Psoas muscle (tissue), 7 donors: ENCODE measurements at regions not wholly inside any gene's neighbourhood (a gene's known extent, or its start where the extent isn't known, plus 50 kb on each side); places are given as distances from the start of the nearest gene placed in this dataset.

ENCODE experiments used
- ATAC-seq, 4 donors: fragments of 200-7000 bp; cut with Tn5 transposase; one replicate each; pipeline ENCODE4 v1.9.1; 2020; ENCODE audit warnings: moderate library complexity in 3 of 4, mild to moderate bottlenecking in 2 of 4
- DNase-seq, 2 donors: peaks; one replicate each; pipeline ENCODE4 v3.0.0-alpha.2; 2020
- H3K27ac ChIP-seq: fragments of 200-600 bp; one replicate; pipeline ENCODE4 v1.8.0; 2022
- H3K27me3 ChIP-seq, 3 donors: fragments of 200-600 bp in 1 of 3; one replicate each; pipeline versions ENCODE4 v1.6.1 to v1.8.0; 2013 to 2022; ENCODE audit warnings: low read length in 2 of 3, mild to moderate bottlenecking in 2 of 3, moderate library complexity in 1 of 3; ENCODE audit not compliant: insufficient read depth in 3 of 3
- H3K36me3 ChIP-seq, 2 donors: fragments of 200-600 bp in 1 of 2; one replicate each; pipeline versions ENCODE4 v1.6.1 to v1.8.0; 2013 to 2022; ENCODE audit warnings: low read depth in 1 of 2, mild to moderate bottlenecking in 1 of 2, moderate library complexity in 1 of 2; ENCODE audit not compliant: insufficient read depth in 1 of 2
- H3K4me1 ChIP-seq: fragments of 200-600 bp; one replicate; pipeline ENCODE4 v1.8.0; 2022
- H3K4me3 ChIP-seq: fragments of 200-600 bp; one replicate; pipeline ENCODE4 v1.8.0; 2022; ENCODE audit warnings: mild to moderate bottlenecking
- H3K9me3 ChIP-seq: fragments of 200-600 bp; one replicate; pipeline ENCODE4 v1.8.0; 2022
- WGBS, 3 donors: extraction: QIAGEN DNeasy Blood & Tissue Kit; methylation state at CpG; one replicate each; pipeline versions ENCODE4 v1.1.6 to v1.1.7; 2013; 5-methylcytosine and 5-hydroxymethylcytosine counted together
- intact Hi-C, 2 donors: fragments of 100-400 bp; cut with DNase I; formaldehyde crosslinking; loops; one replicate each; pipeline versions ENCODE4 v1.11.0 to v1.14.2; 2022
- TF ChIP-seq, protein P1 (sequence below): fragments of 200-600 bp; IDR thresholded peaks from one replicate; pipeline ENCODE4 v1.8.0; 2022; ENCODE audit warnings: antibody characterized with exemption
- donor health status: healthy with polysubstance abuse.
- donor health status: DM: no; HTN: no; CAD: no; lungs with moderate emphysema.
- donor health status: Bipolar disorder and iron deficiency.
- donor health status: healthy.
- donor health status: DM: yes; HTN: yes; CAD: no.
- donor health status: DM: no; HTN: no; CAD: no.
- donor health status: DM: yes; HTN: yes; CAD: no.

GRCh38 chr12:100733817-100734593, 60.6 kb upstream of the ANO4 start:
- intact Hi-C loops = loop anchor here in 1 of 2 donors (10.0 kb wide), 1 partner anchor 379 kb away; the partner anchor contains the start of gene SLC17A8
- H3K4me1 ChIP-seq = no peaks in the 10 kb centered on the region
- H3K4me3 ChIP-seq = no peak overlapping the region
- 44 to 68% (median 47%) methylated on average over 5 of the region's 5 CpGs for WGBS, 3 donors
- peaks cover 0 to 5% (median 0%) of the 10 kb centered on the region in 3 donors for H3K27me3 ChIP-seq
- H3K9me3 ChIP-seq = no peaks in the 10 kb centered on the region
- TF ChIP-seq, protein P1, sequence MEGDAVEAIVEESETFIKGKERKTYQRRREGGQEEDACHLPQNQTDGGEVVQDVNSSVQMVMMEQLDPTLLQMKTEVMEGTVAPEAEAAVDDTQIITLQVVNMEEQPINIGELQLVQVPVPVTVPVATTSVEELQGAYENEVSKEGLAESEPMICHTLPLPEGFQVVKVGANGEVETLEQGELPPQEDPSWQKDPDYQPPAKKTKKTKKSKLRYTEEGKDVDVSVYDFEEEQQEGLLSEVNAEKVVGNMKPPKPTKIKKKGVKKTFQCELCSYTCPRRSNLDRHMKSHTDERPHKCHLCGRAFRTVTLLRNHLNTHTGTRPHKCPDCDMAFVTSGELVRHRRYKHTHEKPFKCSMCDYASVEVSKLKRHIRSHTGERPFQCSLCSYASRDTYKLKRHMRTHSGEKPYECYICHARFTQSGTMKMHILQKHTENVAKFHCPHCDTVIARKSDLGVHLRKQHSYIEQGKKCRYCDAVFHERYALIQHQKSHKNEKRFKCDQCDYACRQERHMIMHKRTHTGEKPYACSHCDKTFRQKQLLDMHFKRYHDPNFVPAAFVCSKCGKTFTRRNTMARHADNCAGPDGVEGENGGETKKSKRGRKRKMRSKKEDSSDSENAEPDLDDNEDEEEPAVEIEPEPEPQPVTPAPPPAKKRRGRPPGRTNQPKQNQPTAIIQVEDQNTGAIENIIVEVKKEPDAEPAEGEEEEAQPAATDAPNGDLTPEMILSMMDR = no peak
- ATAC-seq (no peak), DNase-seq (no peak)
- no peaks in the 10 kb centered on the region for H3K36me3 ChIP-seq
- no peak overlapping the region for H3K27ac ChIP-seq

- no peak overlapping the region for H3K27ac ChIP-seq
- DNase-seq (no peak), ATAC-seq (no peak)
- H3K27me3 ChIP-seq = peaks cover 0 to 5% (median 0%) of the 10 kb centered on the region in 3 donors
- H3K9me3 ChIP-seq = no peaks in the 10 kb centered on the region
- no peaks in the 10 kb centered on the region for H3K4me1 ChIP-seq
- intact Hi-C loops = loop anchor here (5.0 to 10.0 kb wide), 3 partner anchors 382 to 505 kb away; partner anchors contain the start of gene SLC17A8 (in 1 of the 2)
- no peak overlapping the region for H3K4me3 ChIP-seq
- TF ChIP-seq, protein P1 = no peak
- 76 to 86% (median 80%) methylated on average over 2 of the region's 2 CpGs for WGBS, 3 donors
- H3K36me3 ChIP-seq = no peaks in the 10 kb centered on the region
Observed at GRCh38 chr12:100737168-100737567, 57.4 kb upstream of the ANO4 start.

- 42 to 43% (median 42%) methylated on average over 2 of the region's 2 CpGs for WGBS, 3 donors
- Histone ChIP-seq H3K4me3 (no peak overlapping the region), H3K27me3 (peaks cover 0 to 5% (median 0%) of the 10 kb centered on the region in 3 donors), H3K4me1 (no peaks in the 10 kb centered on the region), H3K9me3 (no peaks in the 10 kb centered on the region), H3K27ac (no peak overlapping the region), H3K36me3 (no peaks in the 10 kb centered on the region)
- TF ChIP-seq, protein P1 = no peak
- intact Hi-C loops = loop anchor here (5.0 to 10.0 kb wide), 3 partner anchors 383 to 506 kb away; partner anchors contain the start of gene SLC17A8 (in 1 of the 2)
- DNase-seq (no peak), ATAC-seq (no peak)
Observed at GRCh38 chr12:100738086-100738485, 56.5 kb upstream of the ANO4 start.

DNA sequence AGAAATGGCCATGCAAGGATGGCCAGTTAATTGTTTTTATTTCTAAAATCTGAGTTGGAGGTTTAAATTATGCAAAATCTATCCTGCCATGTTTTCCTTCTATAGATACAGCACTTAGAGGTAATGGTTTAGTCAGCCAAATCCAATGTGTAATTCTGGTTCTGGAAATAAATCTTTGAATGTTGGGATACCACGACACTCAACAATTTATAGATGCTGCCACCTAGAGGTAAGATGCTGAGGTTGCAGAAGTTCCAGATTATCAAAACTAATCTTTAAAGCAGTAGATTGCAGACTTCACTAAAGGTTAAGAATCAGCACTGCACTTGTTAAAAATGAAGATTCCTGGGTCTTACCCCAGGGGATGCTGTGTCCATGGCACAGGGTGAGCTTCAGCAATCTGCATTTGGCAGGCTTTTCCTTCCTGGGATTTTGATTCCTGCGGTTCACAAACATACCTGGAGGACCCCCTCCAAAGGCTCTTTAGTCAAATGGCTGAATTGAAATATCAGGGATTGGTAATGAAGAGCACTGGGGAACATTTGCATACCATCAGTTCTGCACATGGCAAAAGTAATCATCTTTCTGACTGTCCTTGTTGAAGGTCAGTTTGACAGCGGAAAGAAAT, 53.4 kb upstream of the ANO4 start:
- TF ChIP-seq, protein P1 = peak; percentile 51
- ATAC-seq (no peak), DNase-seq (no peak)
- intact Hi-C loops = no loop called here
- H3K4me1 ChIP-seq = no peaks in the 10 kb centered on the region
- no peaks in the 10 kb centered on the region for H3K36me3 ChIP-seq
- no peaks in the 10 kb centered on the region for H3K27me3 ChIP-seq
- WGBS, 3 donors = 49 to 58% (median 52%) methylated on average over 3 of the region's 3 CpGs
- H3K27ac ChIP-seq = no peak overlapping the region
- no peak overlapping the region for H3K4me3 ChIP-seq
- H3K9me3 ChIP-seq = no peaks in the 10 kb centered on the region
